Activated CD4-positive, alpha-beta memory T cell treated with anti-CD3 and anti-CD28 coated beads for 36 hours (primary cell): ENCODE measurements at regions not wholly inside any gene's neighbourhood (a gene's known extent, or its start where the extent isn't known, plus 50 kb on each side); places are given as distances from the start of the nearest gene placed in this dataset.

Experiments
- CTCF ChIA-PET: fragments of 350-600 bp; sonication (Branson Sonifier 250); formaldehyde crosslinking; loops from one replicate; lab custom pipeline; 2021; ENCODE audit warnings: antibody characterized with exemption, inconsistent platforms; lab: Charles Lee
- POLR2A ChIA-PET: fragments of 350-600 bp; sonication (Branson Sonifier 250); formaldehyde crosslinking; loops from one replicate; lab custom pipeline; 2021; ENCODE audit warnings: antibody characterized with exemption; lab: Charles Lee
- DNase-seq: peaks from one replicate; pipeline ENCODE4 v3.0.0-alpha.2; 2020
- H3K27ac Mint-ChIP-seq: one replicate; pipeline ENCODE4 v1.8.0; 2021; ENCODE audit warnings: mixed read lengths
- H3K27me3 Mint-ChIP-seq: one replicate; pipeline ENCODE4 v1.8.0; 2021; ENCODE audit warnings: mixed read lengths
- H3K36me3 Mint-ChIP-seq: one replicate; pipeline ENCODE4 v1.8.0; 2021; ENCODE audit warnings: mixed read lengths
- H3K4me1 Mint-ChIP-seq: one replicate; pipeline ENCODE4 v1.8.0; 2021; ENCODE audit warnings: low read depth, mixed read lengths
- H3K4me3 Mint-ChIP-seq: one replicate; pipeline ENCODE4 v1.8.0; 2021; ENCODE audit warnings: mild to moderate bottlenecking, mixed read lengths
- H3K9me3 Mint-ChIP-seq: one replicate; pipeline ENCODE4 v1.8.0; 2021; ENCODE audit warnings: mixed read lengths
- intact Hi-C: fragments of 100-400 bp; cut with micrococcal nuclease; formaldehyde crosslinking; loops from one replicate; pipeline ENCODE4 v1.15.1; 2023

GRCh38 chr15:38614621-38615020, 50.0 kb upstream of the RASGRP1 start:
- intact Hi-C loops = no loop called here
- POLR2A ChIA-PET = interaction anchor here (4.2 to 13.6 kb wide), 3 partner anchors 37 to 59 kb away, joined by 37 to 394 read pairs (median 53); partner anchors contain the start of gene RASGRP1
- Mint-ChIP-seq H3K4me3 (no peak overlapping the region), H3K9me3 (no peaks in the 10 kb centered on the region), H3K27ac (peak overlapping the region; percentile 46), H3K27me3 (no peaks in the 10 kb centered on the region), H3K36me3 (no peaks in the 10 kb centered on the region), H3K4me1 (peaks cover 46% of the 10 kb centered on the region)
- DNase-seq = no peak
- CTCF ChIA-PET = interaction anchor here (1.0 to 8.3 kb wide), 3 partner anchors 51 to 70 kb away, joined by 4 to 154 read pairs (median 6); partner anchors contain the start of gene RASGRP1

GRCh38 chr15:38617831-38618230, 53.2 kb upstream of the RASGRP1 start:
- Mint-ChIP-seq H3K27ac (no peak overlapping the region), H3K9me3 (no peaks in the 10 kb centered on the region), H3K4me1 (peaks cover 20% of the 10 kb centered on the region), H3K4me3 (no peak overlapping the region), H3K36me3 (no peaks in the 10 kb centered on the region), H3K27me3 (no peaks in the 10 kb centered on the region)
- CTCF ChIA-PET = interaction anchor here (1.3 kb wide), 1 partner anchor 72 kb away, joined by 7 read pairs; no protein-coding TSS in a partner anchor
- POLR2A ChIA-PET = no interaction called here
- DNase-seq = no peak
- intact Hi-C loops = no loop called here

- Mint-ChIP-seq H3K27ac (no peak overlapping the region), H3K9me3 (no peaks in the 10 kb centered on the region), H3K4me3 (no peak overlapping the region), H3K36me3 (no peaks in the 10 kb centered on the region), H3K27me3 (no peaks in the 10 kb centered on the region), H3K4me1 (peaks cover 19% of the 10 kb centered on the region)
- DNase-seq = no peak
- intact Hi-C loops = no loop called here
- CTCF ChIA-PET = interaction anchor here (1.3 kb wide), 1 partner anchor 71 kb away, joined by 7 read pairs; no protein-coding TSS in a partner anchor
- POLR2A ChIA-PET = no interaction called here
These were observed 53.8 kb upstream of the RASGRP1 start for GRCh38 chr15:38618242-38618955.

- peaks cover 22% of the 10 kb centered on the region for H3K4me1 Mint-ChIP-seq
- intact Hi-C loops = no loop called here
- no peak overlapping the region for H3K4me3 Mint-ChIP-seq
- POLR2A ChIA-PET = no interaction called here
- CTCF ChIA-PET = no interaction called here
- no peak overlapping the region for H3K27ac Mint-ChIP-seq
- H3K27me3 Mint-ChIP-seq = no peaks in the 10 kb centered on the region
- H3K36me3 Mint-ChIP-seq = no peaks in the 10 kb centered on the region
- no peak for DNase-seq
- H3K9me3 Mint-ChIP-seq = no peaks in the 10 kb centered on the region
These were observed 55.5 kb upstream of the RASGRP1 start for GRCh38 chr15:38620098-38620497.

- intact Hi-C loops = no loop called here
- peaks cover 22% of the 10 kb centered on the region for H3K4me1 Mint-ChIP-seq
- no peak for DNase-seq
- no peaks in the 10 kb centered on the region for H3K27me3 Mint-ChIP-seq
- ChIA-PET POLR2A (no interaction called here), CTCF (interaction anchor here (1.0 kb wide), 1 partner anchor 30 kb away, joined by 3 read pairs; no protein-coding TSS in a partner anchor)
- H3K27ac Mint-ChIP-seq = no peak overlapping the region
- no peaks in the 10 kb centered on the region for H3K36me3 Mint-ChIP-seq
- H3K4me3 Mint-ChIP-seq = no peak overlapping the region
- H3K9me3 Mint-ChIP-seq = no peaks in the 10 kb centered on the region
These were observed 56.4 kb upstream of the RASGRP1 start for GRCh38 chr15:38620851-38621594.

GRCh38 chr15:38622304-38622703, 57.7 kb upstream of the RASGRP1 start:
- ChIA-PET POLR2A (interaction anchor here (1.2 to 1.5 kb wide), 2 partner anchors 9 to 11 kb away, joined by 4 to 6 read pairs; no protein-coding TSS in a partner anchor), CTCF (no interaction called here)
- Mint-ChIP-seq H3K4me1 (peaks cover 29% of the 10 kb centered on the region), H3K27ac (no peak overlapping the region), H3K4me3 (no peak overlapping the region), H3K27me3 (no peaks in the 10 kb centered on the region), H3K9me3 (no peaks in the 10 kb centered on the region), H3K36me3 (no peaks in the 10 kb centered on the region)
- intact Hi-C loops = no loop called here
- DNase-seq = no peak

- H3K9me3 Mint-ChIP-seq = no peaks in the 10 kb centered on the region
- no peaks in the 10 kb centered on the region for H3K27me3 Mint-ChIP-seq
- no peak overlapping the region for H3K4me3 Mint-ChIP-seq
- ChIA-PET POLR2A (interaction anchor here (1.2 to 1.5 kb wide), 2 partner anchors 9 to 11 kb away, joined by 4 to 6 read pairs; no protein-coding TSS in a partner anchor), CTCF (no interaction called here)
- H3K4me1 Mint-ChIP-seq = peaks cover 29% of the 10 kb centered on the region
- DNase-seq = no peak
- no peaks in the 10 kb centered on the region for H3K36me3 Mint-ChIP-seq
- H3K27ac Mint-ChIP-seq = no peak overlapping the region
- intact Hi-C loops = no loop called here
These were observed 58.3 kb upstream of the RASGRP1 start for GRCh38 chr15:38622908-38623307.

GRCh38 chr15:38623744-38624143, 59.1 kb upstream of the RASGRP1 start:
- Mint-ChIP-seq H3K27ac (peak overlapping the region; percentile 25), H3K4me3 (no peak overlapping the region), H3K4me1 (peaks cover 31% of the 10 kb centered on the region), H3K36me3 (no peaks in the 10 kb centered on the region), H3K9me3 (no peaks in the 10 kb centered on the region), H3K27me3 (no peaks in the 10 kb centered on the region)
- no peak for DNase-seq
- intact Hi-C loops = no loop called here
- CTCF ChIA-PET = interaction anchor here (0.8 to 1.5 kb wide), 2 partner anchors 59 to 184 kb away, joined by 3 to 4 read pairs; no protein-coding TSS in a partner anchor
- POLR2A ChIA-PET = interaction anchor here (0.8 to 1.7 kb wide), 4 partner anchors 11 to 70 kb away, joined by 3 to 7 read pairs (median 4); no protein-coding TSS in a partner anchor

GRCh38 chr15:38624244-38625205, 59.9 kb upstream of the RASGRP1 start:
- no peak for DNase-seq
- Mint-ChIP-seq H3K4me3 (no peak overlapping the region), H3K27ac (peak overlapping the region; percentile 28), H3K27me3 (no peaks in the 10 kb centered on the region), H3K4me1 (peaks cover 36% of the 10 kb centered on the region), H3K9me3 (no peaks in the 10 kb centered on the region), H3K36me3 (no peaks in the 10 kb centered on the region)
- ChIA-PET POLR2A (interaction anchor here (0.8 to 1.7 kb wide), 5 partner anchors 11 to 71 kb away, joined by 3 to 7 read pairs (median 4); no protein-coding TSS in a partner anchor), CTCF (interaction anchor here (0.8 to 1.5 kb wide), 3 partner anchors 58 to 184 kb away, joined by 3 to 4 read pairs (median 3); partner anchors contain the start of gene RASGRP1)
- intact Hi-C loops = no loop called here

GRCh38 chr15:38625886-38626285, 61.3 kb upstream of the RASGRP1 start:
- DNase-seq = no peak
- CTCF ChIA-PET = interaction anchor here (0.8 to 3.0 kb wide), 4 partner anchors 13 to 62 kb away, joined by 3 to 11 read pairs (median 6); partner anchors contain the start of gene RASGRP1
- Mint-ChIP-seq H3K4me1 (peaks cover 42% of the 10 kb centered on the region), H3K4me3 (no peak overlapping the region), H3K36me3 (no peaks in the 10 kb centered on the region), H3K27me3 (no peaks in the 10 kb centered on the region), H3K27ac (no peak overlapping the region), H3K9me3 (no peaks in the 10 kb centered on the region)
- POLR2A ChIA-PET = interaction anchor here (0.9 to 2.5 kb wide), 5 partner anchors 13 to 62 kb away, joined by 3 to 13 read pairs (median 5); partner anchors contain the start of gene RASGRP1
- intact Hi-C loops = no loop called here
